Large intestine (tissue), 3 donors: ENCODE measurements at regions not wholly inside any gene's neighbourhood (a gene's known extent, or its start where the extent isn't known, plus 50 kb on each side); places are given as distances from the start of the nearest gene placed in this dataset.

Source experiments
- DNase-seq, 2 donors: peaks; one replicate each; pipeline versions ENCODE4 v3.0.0 to v3.0.0-alpha.2; 2013
- H3K27ac ChIP-seq: one replicate; pipeline ENCODE4 v1.5.1; 2013; ENCODE audit warnings: low read length
- H3K27me3 ChIP-seq: 2 replicates; pipeline ENCODE4 v1.6.1; 2013; ENCODE audit warnings: low read length; ENCODE audit not compliant: control insufficient read depth, insufficient read depth
- H3K36me3 ChIP-seq: 2 replicates; pipeline ENCODE4 v1.6.1; 2013; ENCODE audit warnings: low read length; ENCODE audit not compliant: control insufficient read depth, insufficient read depth
- H3K4me1 ChIP-seq: one replicate; pipeline ENCODE4 v1.6.1; 2013; ENCODE audit warnings: low read length; ENCODE audit not compliant: control insufficient read depth, insufficient read depth
- H3K4me3 ChIP-seq: one replicate; pipeline ENCODE4 v1.5.1; 2013; ENCODE audit warnings: low read length
- H3K9me3 ChIP-seq: one replicate; pipeline ENCODE4 v1.6.1; 2013; ENCODE audit warnings: mild to moderate bottlenecking, low read depth, low read length, moderate library complexity; ENCODE audit not compliant: control insufficient read depth
- WGBS: methylation state at CpG from one replicate; pipeline ENCODE4 v1.1.5; 2013; ENCODE audit warnings: low lambda C conversion rate; ENCODE audit not compliant: insufficient coverage; 5-methylcytosine and 5-hydroxymethylcytosine counted together

GRCh38 chr13:76106763-76107162 is 470.6 kb downstream of the LMO7 start:
- Histone ChIP-seq H3K9me3 (no peaks in the 10 kb centered on the region), H3K27me3 (no peaks in the 10 kb centered on the region), H3K4me3 (no peak overlapping the region), H3K4me1 (no peaks in the 10 kb centered on the region), H3K36me3 (no peaks in the 10 kb centered on the region), H3K27ac (no peak overlapping the region)
- DNase-seq, result no peak
- WGBS, result no CpG with 5 or more reads among the region's 1 CpG

DNA sequence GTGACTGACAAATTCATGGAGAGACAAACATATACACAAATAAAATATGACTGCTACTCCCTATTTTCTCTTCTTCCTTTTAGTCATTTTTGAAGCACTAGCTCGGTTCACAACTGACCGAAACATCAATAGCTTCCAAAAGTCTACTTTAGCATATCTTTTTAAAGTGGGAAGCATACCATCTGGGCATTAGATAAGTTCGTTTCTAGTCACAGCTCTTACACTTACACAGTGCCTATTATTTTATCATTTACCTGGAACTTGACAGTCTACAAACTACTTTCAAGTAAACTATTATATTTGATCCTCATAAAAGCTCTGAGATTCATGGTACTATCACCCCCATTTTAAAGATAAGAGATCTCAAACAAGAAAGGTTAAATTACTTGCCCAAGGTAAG is 458.5 kb downstream of the LMO7 start:
- no peak for DNase-seq
- no peak overlapping the region for H3K4me3 ChIP-seq
- no peak overlapping the region for H3K27ac ChIP-seq
- H3K9me3 ChIP-seq, result no peaks in the 10 kb centered on the region
- 50% methylated on average over 1 of the region's 3 CpGs for WGBS
- H3K36me3 ChIP-seq, result no peaks in the 10 kb centered on the region
- no peaks in the 10 kb centered on the region for H3K27me3 ChIP-seq
- H3K4me1 ChIP-seq, result no peaks in the 10 kb centered on the region

DNA sequence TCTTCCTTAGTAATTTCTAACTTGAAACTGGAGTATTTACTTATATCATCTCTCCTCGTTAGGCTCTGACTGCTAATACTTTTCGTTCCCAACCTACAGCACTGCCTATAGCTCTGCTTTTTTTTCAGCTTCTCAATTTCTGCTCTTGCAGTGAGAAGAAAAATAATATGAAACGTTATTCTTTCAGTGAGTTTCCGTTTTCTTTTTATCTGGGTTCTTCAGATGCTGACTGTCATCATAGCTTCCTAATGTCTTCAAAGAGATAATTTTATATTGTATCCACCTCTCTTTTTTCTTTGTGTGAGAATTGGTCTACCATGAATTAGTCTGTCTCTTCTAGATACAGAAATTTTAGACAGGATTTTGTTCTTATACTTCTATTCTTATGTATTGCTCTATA is 454.9 kb downstream of the LMO7 start:
- H3K4me3 ChIP-seq, result no peak overlapping the region
- no peaks in the 10 kb centered on the region for H3K27me3 ChIP-seq
- 71% methylated on average over 1 of the region's 4 CpGs for WGBS
- no peak overlapping the region for H3K27ac ChIP-seq
- no peak for DNase-seq
- no peaks in the 10 kb centered on the region for H3K36me3 ChIP-seq
- H3K4me1 ChIP-seq, result no peaks in the 10 kb centered on the region
- peaks cover 6% of the 10 kb centered on the region for H3K9me3 ChIP-seq

- H3K36me3 ChIP-seq, result no peaks in the 10 kb centered on the region
- no peaks in the 10 kb centered on the region for H3K27me3 ChIP-seq
- H3K9me3 ChIP-seq, result peaks cover 6% of the 10 kb centered on the region
- no peak for DNase-seq
- H3K4me3 ChIP-seq, result no peak overlapping the region
- H3K4me1 ChIP-seq, result no peaks in the 10 kb centered on the region
- WGBS, result no CpG with 5 or more reads among the region's 1 CpG
- no peak overlapping the region for H3K27ac ChIP-seq
These were observed 450.6 kb downstream of the LMO7 start for GRCh38 chr13:76086729-76087128.

- H3K4me1 ChIP-seq, result no peaks in the 10 kb centered on the region
- H3K4me3 ChIP-seq, result no peak overlapping the region
- DNase-seq, result no peak
- no peaks in the 10 kb centered on the region for H3K27me3 ChIP-seq
- H3K27ac ChIP-seq, result no peak overlapping the region
- WGBS, result no CpG with 5 or more reads among the region's 3 CpGs
- peaks cover 8% of the 10 kb centered on the region for H3K9me3 ChIP-seq
- no peaks in the 10 kb centered on the region for H3K36me3 ChIP-seq
These were observed 431.7 kb downstream of the LMO7 start for GRCh38 chr13:76067850-76068249.

DNA sequence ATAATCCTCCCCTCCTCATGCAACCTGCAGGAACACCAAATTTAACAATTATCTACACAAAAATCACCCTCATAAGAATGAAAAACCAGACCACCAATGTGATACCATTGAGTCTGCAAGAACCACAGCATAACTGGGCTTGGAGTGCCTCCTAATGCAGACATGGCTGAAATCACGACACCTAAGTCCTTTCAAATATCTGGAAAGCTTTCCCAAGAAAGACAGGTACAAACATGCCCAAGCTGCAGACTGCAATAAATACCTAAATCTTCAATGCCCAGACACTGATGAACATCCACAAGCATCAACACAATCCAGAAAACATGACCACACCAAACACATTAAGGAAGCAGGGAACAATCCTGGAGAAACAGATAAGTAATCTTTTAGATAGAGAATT is 417.1 kb downstream of the LMO7 start:
- H3K9me3 ChIP-seq, result no peaks in the 10 kb centered on the region
- H3K4me3 ChIP-seq, result no peak overlapping the region
- no CpG with 5 or more reads among the region's 1 CpG for WGBS
- no peak for DNase-seq
- H3K27me3 ChIP-seq, result no peaks in the 10 kb centered on the region
- H3K36me3 ChIP-seq, result no peaks in the 10 kb centered on the region
- H3K27ac ChIP-seq, result no peak overlapping the region
- no peaks in the 10 kb centered on the region for H3K4me1 ChIP-seq

- Histone ChIP-seq H3K4me1 (no peaks in the 10 kb centered on the region), H3K36me3 (no peaks in the 10 kb centered on the region), H3K27ac (no peak overlapping the region), H3K4me3 (no peak overlapping the region), H3K27me3 (no peaks in the 10 kb centered on the region), H3K9me3 (no peaks in the 10 kb centered on the region)
- DNase-seq, result no peak
- WGBS, result no CpG with 5 or more reads among the region's 1 CpG
These were observed 413.2 kb downstream of the LMO7 start for GRCh38 chr13:76049376-76049746.

- Histone ChIP-seq H3K27me3 (no peaks in the 10 kb centered on the region), H3K36me3 (no peaks in the 10 kb centered on the region), H3K4me3 (no peak overlapping the region), H3K9me3 (no peaks in the 10 kb centered on the region), H3K27ac (no peak overlapping the region), H3K4me1 (no peaks in the 10 kb centered on the region)
- WGBS, result 50% methylated on average over 2 of the region's 3 CpGs
- no peak for DNase-seq
These were observed 412.7 kb downstream of the LMO7 start for GRCh38 chr13:76048675-76049375.

- no peak for DNase-seq
- Histone ChIP-seq H3K4me1 (no peaks in the 10 kb centered on the region), H3K27me3 (no peaks in the 10 kb centered on the region), H3K27ac (no peak overlapping the region), H3K9me3 (no peaks in the 10 kb centered on the region), H3K36me3 (no peaks in the 10 kb centered on the region), H3K4me3 (no peak overlapping the region)
- no CpG with 5 or more reads among the region's 3 CpGs for WGBS
These were observed 412.0 kb downstream of the LMO7 start for GRCh38 chr13:76048131-76048530.

- 60% methylated on average over 1 of the region's 1 CpG for WGBS
- Histone ChIP-seq H3K4me1 (no peaks in the 10 kb centered on the region), H3K36me3 (no peaks in the 10 kb centered on the region), H3K27me3 (no peaks in the 10 kb centered on the region), H3K27ac (no peak overlapping the region), H3K9me3 (no peaks in the 10 kb centered on the region), H3K4me3 (no peak overlapping the region)
- DNase-seq, result no peak
These were observed 407.7 kb downstream of the LMO7 start for GRCh38 chr13:76043874-76044273.

DNA sequence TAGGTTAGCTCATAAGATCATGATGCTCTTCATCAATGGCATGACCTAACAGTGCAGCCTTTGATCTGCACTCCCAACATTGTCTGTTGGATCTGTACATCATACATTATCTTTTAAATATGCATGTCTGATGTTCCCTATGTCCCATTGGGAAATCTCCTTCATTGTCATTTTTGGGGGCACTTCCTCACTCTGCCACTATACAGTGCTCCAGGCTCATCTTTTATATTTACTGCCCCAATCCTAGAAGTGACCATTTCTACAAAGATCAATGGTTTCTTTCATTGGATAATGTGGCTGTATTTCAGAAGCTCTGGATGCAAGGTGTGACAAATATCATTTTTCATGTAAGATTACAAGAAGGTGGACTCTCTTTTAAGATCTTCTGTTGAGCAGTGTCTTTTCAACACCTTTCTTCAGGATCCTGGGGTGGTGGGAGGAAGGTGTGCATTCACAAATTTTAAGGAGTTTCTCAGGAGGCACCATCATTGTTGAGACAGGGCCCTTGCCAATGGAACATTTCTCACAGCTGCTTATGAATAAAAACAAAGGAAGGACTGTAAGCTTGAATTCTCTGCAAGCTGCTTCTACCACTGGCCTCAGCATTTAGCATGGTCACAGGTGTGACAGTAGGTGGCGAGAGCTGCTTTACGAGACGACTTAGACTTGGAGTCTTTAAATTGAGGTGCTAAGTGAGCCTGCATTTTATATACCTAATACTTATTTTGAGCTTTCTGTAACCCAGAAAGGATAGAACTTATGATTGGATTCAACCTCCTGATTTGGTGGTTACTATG is 403.0 kb downstream of the LMO7 start:
- Histone ChIP-seq H3K27me3 (no peaks in the 10 kb centered on the region), H3K27ac (no peak overlapping the region), H3K9me3 (no peaks in the 10 kb centered on the region), H3K4me1 (no peaks in the 10 kb centered on the region), H3K4me3 (no peak overlapping the region), H3K36me3 (no peaks in the 10 kb centered on the region)
- WGBS, result no CpG with 5 or more reads among the region's 3 CpGs
- DNase-seq, result no peak
